NCI-H146 treated with DMSO at 0.1 percent for 48 hours (cell line): ENCODE measurements at regions not wholly inside any gene's neighbourhood (a gene's known extent, or its start where the extent isn't known, plus 50 kb on each side); places are given as distances from the start of the nearest gene placed in this dataset.

Experiments used
- DNase-seq: peaks from one replicate; lab custom pipeline; 2025; ENCODE audit not compliant: unreplicated experiment; lab: John Stamatoyannopoulos, UW

DNA sequence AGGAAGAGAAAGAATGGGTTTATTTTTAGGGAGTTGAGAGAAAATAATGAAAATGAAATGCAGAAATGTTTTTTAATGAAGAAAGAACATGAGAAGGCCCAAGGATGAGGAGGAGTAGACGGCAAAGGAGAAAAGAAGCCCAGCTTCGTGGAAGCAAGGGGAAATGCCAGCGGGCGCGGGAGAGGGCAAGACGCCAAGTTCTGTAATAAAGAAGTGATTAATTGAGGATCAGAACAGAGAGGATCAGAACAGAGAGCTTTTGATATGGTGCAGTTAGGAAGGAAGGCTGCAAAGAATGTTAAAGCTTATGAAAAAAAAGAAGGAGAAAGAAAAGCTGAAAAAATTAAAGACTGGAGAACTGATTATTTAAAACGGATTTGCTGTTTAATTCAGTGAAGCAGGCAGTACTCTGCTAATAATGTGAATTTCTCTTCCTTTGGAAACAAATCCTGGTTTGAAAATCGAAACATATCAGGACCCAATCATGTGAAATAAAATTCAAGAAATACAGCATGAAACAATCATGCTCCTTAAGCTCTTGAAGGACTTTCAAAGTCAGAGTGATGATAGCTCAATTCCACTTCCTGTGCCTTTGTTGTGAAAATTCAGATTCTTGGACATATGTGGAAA lies 99.3 kb upstream of the SOX1 start:
- no peak for DNase-seq

DNA sequence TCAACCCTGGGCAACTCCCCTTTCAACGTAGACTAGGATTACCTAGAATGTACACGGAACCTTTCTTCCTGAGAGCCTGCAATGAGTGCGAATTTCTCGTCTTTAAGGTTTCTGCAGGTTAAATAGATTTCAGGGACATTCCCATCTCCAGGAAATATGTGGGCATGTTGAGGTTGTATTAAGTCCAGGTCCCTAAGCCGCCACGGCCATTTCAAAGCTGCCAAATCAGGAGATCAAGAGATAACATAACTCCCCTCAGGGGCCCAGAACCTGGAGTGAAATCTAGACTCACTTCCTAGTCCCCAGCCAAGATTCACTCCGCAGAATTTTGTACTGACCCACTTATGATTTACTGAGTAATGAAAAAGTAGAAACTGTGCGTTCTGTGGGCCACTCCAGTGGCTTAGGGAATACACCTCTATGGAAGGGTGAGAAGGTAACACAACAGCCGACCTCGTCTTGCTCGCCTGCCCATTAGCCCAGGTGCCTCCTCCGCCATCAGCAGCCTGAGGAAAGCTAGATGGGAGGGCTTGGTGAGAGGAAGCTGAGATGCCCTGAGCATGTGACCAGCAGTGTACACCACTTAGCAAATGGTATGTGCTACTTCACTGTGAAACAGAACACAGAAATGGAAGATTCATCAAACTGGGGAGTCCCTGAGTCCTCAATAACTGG lies 98.5 kb upstream of the SOX1 start:
- no peak for DNase-seq

DNA sequence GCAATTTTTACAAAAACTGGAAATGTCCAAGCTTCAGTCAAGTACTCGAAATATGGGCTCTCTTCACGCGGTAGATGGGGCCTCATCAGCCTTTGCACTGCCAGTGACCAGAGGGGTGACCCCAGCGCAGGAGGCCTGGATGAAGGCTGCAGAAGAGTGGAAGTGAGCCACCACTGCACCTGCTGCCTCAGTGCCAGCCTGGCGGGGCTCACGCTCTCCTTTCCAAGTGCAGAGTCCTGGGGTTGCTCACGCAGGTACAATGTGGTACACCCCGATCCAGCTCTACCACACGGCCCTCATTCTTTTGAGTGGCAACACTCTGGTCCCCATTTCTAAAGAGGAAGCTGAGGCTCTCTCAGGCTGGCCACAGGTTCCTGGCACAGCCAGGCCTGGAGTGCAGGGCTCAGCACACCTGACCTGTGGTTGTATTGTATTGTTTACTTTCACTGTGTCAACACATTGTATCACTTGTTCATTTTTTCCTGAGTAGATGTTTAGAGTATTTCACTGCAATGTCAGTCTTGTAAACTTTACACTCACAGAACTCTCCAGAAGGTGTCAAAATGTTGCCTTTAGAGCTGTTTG lies 97.3 kb upstream of the SOX1 start:
- DNase-seq = no peak

DNA sequence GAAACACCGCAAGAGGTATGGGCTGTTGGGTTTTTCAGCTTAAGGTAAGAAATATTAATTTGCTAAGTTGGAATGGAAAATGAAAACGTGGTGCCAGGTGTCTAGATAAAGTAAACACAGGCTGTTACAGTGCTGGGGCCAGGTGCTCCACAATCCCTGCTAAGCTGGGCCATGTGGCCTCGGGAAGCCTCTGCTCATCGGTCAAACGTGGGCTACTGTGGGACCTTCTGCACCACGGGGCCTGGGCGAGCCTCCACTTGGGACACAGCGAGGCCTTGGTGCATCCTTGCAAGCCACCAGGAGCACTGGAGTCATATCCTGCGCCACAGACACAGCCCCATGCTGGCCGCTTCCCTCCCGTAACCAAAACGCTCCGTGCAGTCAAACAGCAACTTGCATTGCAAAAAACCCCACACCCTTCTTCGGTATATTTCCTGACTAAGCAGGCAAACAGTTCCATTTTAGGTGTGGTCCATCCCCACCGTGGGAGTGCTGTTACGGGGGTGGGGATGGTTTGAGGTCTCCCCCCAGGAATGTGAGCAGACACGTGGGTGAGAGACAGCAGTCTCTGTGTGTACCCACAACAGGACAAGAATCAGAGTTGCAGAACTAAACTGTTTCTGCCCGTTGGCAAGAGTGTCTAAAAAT lies 96.3 kb upstream of the SOX1 start:
- DNase-seq = no peak

DNA sequence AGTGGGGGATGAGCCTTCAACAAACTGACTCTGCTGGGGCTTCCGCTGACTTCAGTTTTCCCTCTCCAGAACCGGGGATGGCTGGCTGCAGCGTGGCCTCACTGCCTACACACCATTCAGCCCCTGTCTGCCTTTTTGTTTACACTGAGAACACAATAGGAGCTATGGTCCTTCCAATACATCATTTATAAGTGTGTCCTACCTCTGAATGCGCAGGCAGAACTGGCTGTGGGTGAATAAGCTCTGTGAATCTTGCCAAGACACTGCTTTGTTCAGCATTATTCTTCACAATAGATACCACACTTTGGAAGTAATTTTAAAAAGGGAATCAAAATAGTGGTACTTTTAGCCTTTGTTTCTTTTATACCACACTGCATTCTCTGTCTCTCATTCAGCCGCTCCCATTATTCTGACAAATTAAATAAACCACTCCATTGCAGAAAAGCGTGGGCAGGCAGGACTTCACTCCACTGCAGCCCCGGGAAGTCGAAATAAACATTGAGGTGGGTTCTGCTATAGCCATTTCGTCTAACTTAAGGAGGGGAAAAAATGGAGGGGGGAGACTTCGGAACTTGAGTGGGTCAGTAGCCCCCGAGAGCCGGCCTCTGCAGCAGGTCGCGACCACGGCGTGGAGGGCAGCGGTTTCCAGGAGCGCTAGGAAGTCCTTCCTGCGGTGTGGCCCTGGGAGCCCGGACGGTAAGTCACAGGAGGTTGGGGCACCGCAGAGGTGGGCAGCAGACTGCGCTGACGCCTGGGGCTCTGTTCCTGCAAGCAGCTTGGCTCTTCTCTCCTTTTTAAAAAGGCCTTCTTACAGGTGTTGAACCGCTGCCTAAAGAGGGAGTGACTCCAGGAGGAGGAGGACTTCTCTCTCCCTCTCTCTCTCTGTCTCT lies 94.8 kb upstream of the SOX1 start:
- DNase-seq = peak; percentile 37

DNA sequence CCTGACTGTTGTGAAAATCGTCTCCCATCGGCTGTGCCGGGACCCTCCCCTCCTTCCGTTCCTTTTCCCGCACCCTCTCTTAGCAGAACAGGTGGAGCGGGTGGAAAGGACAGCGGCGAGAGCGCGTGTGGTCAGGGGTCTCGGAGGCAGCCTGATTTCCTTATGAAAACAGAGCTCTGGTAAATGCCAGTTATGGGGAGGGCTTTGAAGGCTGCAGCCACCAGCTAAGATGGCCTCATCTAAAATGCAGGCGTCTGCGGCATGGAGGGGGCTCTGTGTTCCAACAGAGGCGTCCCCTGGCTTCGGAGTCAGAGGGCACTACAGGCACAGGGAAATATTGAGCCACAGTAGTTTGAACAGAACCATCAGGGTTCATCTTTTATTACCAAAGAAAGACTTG lies 93.8 kb upstream of the SOX1 start:
- DNase-seq = no peak

DNA sequence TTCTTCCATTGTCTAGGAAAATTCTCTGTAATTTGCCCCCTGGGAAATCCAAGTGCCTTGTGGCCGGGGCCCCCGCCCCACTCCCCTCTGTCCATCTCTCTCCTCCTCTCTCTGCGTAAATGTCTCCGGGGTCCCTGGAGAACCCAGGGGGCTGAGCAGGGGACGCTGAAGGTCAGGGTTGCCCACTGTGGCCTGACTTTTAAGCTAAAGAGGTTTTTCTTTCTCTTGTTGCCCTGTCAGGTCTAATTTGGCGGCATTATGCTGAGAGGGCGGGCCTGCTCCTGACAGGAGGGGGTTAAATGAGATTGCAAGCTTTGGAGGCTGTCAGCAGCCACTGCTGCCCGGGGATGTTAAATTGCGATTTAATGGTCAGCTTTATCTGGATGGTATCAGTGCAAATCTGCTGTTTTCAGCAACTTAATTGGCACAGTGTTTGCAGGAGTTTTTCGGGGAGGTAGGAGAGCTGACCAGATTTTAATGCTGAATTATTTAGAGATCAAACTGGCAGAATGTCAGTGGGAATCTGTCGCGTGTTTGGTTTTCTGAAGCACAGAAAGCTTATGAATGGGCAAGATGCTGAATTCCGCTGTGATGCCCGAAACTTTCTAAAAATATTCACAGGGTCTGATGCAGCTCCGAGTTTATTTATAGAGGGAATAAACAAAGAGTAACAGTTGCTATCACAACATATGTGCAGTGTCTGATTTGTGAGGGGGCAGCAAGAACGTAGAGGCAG lies 93.2 kb upstream of the SOX1 start:
- DNase-seq = no peak

DNA sequence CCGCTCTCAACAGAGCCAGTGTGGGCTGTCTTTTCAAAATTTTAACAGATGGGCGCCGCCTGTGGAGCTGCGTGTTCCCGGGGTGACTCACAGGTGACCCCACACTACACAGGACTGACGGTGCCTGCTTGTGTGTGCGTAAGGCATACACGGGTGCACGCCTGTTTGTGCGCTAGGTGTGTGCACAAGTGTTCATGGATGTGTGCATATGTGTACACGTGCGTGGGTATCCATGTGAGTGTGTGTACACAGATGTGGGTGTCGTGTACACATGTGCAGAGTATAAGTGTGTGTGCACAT lies 92.7 kb upstream of the SOX1 start:
- no peak for DNase-seq

DNA sequence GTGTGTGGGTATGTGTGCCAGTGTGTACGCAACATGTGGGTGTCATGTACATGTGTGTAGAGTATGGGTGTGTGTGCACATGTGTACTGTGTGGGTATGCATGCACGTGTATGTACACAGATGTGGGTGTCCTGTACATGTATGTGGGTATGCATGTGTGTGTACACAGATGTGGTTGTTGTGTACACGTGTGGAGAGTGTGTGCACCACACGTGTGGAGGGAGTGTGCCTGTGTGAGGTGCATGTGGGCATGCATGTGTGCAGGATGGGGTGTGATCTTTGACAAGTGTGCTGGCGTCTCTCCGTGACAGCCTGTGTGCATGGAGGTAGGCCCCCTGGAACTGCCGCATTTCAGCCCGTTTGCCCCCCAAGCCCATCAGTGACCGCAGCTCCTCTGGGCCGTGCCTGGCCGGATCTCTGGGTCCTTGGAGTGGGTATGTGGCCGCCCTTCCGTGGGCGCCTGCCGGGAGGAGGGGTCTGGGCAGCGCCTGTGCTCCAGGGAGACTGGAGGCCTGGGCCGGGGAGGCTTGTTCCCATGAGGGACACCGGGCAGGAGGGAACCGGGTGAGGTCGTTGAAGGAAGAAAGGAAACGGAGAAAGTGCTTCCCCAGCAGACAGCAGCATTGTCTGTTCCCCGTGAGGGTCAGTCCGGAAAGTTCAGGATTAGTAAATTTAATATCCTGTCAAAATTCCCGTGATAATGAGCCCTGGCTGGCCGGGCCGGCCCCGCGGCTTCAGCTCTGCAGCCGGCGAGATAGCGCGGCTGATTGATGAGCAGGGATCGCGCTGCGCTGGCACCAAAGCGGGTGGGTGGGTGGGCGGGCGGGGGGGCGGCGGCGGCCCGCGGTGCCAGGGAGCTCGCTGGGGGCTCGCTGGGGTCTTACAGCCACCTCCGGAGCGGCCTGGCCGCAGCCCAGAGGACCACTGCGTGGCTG lies 91.1 kb upstream of the SOX1 start:
- DNase-seq = no peak

DNA sequence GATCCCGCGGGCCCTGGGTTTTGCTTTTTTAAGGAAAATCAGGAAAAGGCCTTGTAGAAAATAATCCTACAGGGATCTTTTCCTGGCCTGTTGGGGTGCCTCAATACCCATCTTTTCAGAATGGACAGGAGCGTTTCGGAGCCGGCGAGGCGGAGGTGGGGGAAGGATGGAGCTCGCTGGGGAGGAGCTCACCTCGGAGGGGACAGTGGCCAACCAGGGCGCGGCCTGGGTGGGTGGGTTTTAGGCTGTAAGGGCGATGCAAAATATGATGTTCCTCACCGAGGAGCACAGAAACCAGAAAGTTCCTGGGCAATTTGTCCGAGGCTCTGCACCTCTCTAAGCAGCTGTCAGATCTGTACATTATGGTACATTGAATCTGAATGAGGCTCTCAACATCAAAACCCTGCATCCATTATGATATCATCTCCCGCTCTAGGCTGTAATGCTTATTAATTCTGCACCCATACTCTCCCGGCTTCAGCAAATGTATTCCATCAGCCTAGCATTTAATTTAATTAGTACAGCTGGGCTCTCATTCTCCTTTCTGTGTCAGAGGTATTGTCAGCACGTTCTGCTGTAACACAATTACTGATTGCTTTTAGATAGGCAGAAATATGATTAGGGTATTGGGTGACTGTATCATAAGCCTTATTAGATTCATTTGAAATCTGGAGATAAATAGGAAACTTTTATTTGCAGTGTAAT lies 90.3 kb upstream of the SOX1 start:
- peak; percentile 9 for DNase-seq

DNA sequence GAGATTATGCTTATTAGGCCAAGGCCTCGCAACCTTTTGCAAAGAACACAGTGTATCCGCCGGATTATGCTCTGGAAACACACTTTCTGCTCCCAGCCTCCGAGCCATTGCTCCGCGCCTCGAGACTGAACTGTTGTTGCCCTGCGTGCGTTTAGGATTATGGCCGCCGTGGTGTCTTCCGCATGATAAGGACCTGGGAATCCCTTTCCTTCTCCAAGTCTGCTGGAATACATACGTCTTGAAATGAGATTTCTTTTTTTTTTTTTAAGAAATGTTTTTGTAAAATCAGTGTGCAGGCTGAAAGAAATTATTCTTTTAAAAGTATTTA lies 89.8 kb upstream of the SOX1 start:
- no peak for DNase-seq

DNA sequence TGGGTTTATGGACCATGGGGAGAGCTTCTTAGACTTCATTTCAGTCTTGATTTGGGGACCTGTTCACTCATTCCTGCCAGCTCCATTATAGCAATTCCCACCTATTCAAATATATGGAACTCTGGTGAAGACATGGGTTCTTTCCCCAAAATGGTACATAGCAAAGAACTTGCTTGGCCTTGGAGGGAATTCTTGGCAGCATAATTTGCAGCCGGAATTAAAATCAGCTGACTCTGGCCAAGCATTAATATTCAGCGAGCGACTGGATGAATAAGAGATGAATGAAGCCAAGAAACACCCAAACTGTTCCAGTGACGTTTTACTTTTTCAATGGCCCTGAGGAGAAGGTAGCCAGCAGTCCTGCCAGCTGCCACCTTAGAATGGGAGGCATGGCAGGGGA lies 88.4 kb upstream of the SOX1 start:
- no peak for DNase-seq

DNA sequence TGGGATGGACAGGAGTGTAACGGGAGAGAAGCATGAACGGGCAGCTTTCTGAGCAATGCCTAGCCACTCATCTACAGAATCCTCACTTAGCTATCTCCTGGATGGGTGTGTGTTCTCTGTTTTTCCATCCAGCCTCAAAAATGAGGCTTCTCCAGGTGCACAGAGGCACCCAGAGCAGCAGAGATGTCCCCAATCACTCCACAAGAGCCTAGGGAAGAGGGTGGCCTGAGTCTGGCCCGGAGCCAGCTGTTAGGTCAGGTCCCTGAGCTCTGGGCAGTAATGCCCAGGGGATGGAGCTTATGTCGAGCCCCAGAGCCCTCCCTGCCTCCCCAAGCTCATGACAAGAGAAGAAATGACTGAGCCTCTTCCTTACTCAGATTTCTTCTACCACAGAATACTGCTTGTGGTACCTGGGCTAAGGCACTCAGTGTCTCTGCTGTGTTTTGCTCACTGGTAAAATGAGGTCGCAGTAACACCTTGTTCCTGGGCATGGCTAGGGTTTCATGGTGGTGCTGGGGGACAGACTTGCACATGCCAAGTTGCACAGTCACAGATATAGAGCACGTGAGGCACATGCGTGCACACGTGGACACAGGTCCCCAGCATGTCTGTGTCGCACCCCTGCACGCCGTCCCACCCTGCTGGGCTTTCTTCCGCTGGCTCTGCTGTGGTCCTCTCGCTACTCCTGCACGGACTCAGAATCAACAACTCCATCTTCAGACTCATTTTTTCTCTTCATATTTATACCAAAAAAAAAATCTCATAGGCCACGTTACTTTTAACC lies 86.6 kb upstream of the SOX1 start:
- no peak for DNase-seq

DNA sequence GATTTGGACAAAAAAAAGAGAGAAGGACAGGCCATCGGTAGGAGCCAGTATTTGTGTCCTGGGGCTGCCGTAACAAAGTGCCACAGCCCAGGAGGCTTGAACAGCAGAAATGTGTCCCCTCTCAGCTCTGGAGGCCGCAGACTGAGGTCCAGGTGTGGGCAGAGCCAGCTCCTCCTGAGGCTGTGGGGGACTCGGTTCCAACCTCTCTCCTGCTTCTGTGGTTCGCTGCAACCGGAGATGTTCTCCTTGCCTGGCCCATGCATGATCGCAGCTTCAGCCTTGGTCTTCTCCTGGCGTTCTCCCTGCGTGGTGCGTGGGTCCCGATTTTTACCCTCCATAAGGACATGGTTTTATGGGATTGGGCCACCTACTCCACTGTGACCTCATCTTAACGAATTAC lies 85.9 kb upstream of the SOX1 start:
- no peak for DNase-seq

DNA sequence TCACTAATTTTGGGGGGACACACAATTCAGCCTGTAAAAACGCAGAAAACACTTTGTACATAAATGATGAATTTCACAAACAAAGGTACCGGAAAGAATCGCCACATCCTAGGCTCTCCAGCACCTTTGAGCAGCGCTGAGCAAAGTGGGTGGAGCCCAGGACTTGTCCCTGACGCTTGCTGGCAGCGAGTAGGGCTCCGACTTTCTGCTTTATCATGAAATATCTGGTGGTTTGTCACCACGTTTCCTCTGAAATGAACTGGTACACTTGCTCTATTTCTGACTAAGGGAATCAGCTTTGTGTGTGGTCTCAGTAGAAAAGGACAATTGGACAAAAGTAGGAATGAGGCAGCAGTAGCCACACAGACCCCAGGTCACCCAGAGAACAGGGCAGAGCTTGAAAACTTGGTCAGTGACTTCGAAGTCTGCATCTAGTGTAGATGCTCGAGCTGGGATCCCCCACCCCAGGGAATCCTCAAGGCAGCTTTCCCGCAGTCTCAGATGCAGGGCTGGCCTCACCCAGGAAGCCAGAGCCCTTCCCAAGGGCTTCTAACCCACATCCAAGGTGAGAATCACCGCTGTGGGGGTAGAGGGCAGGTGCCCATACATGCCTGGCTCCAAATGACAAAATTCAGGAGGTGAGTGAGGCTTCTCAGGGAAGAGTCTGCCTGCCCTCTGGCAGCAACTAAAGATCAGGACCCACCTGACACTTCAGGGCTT lies 85.3 kb upstream of the SOX1 start:
- DNase-seq = no peak

DNA sequence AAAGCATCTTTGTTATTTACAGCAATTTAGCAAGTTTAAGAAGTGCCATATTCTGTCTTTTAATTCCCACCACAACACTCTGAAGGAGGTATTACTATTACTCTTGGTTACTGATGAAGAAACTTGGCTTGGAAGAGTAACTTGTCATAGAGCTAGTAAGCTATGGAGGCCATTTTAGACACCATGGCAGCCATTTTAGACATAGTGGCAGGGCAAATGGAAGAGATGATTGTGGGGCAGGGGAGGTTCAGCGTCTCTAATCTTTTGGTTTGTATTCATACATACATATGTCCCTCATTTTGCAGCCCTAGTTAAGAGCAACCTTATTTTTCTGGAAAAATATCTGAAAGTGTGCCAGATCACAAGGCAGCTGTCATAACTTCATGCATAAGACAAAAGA lies 82.6 kb upstream of the SOX1 start:
- DNase-seq = no peak

DNA sequence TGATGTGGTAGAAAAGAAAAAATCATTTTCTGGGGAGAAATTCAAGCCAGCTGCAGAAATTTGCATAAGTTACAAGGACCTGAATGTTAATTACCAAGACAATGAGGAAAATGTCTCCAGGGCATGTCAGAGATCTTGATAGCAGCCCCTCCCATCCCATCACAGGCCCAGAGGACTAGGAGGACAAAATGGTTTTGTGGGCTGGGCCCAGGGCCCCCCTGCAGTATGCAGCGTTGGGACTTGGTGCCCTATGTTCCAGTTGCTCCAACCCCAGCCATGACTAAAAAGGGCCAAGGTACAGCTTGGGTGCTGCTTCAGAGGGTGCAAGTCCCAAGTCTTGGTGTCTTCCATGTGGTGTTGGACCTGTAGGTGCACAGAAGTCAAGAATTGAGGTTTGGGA lies 76.6 kb upstream of the SOX1 start:
- no peak for DNase-seq

DNA sequence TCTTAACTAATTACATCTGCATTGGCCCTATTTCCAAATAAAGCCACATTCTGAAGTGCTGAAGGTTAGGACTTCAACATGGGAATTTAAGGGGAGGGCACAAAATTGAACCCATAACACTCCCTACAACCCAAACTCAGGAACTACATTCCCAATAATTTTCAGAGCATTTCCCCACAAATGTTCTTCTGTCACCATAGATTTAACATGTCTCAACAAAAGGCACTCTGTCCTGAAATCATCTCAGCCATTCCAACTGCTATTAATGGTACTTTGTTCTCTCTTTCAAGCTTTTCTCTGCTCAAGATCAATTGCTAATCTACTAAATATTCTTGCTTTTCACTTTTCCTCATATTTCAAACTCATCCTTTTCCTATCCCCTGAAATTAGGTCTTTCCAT lies 74.0 kb upstream of the SOX1 start:
- DNase-seq = no peak
